HEK293 (cell line): ENCODE measurements at regions not wholly inside any gene's neighbourhood (a gene's known extent, or its start where the extent isn't known, plus 50 kb on each side); places are given as distances from the start of the nearest gene placed in this dataset.

ENCODE experiments used
- GLI2 ChIP-seq: fragments of 450-650 bp; formaldehyde crosslinking; IDR thresholded peaks from 2 replicates; pipeline ENCODE4; 2017; ENCODE audit warnings: missing biosample characterization, missing genetic modification characterization, low read depth, borderline replicate concordance
- KLF16 ChIP-seq: fragments of 450-650 bp; formaldehyde crosslinking; IDR thresholded peaks from 2 replicates; pipeline ENCODE4 v1.5.1; 2017; ENCODE audit warnings: missing biosample characterization, missing genetic modification characterization
- MZF1 ChIP-seq: fragments of 450-650 bp; formaldehyde crosslinking; IDR thresholded peaks from 2 replicates; pipeline ENCODE4 v1.5.1; 2017; ENCODE audit warnings: missing biosample characterization, missing genetic modification characterization, borderline replicate concordance
- TCF7L2 ChIP-seq: IDR thresholded peaks from 2 replicates; pipeline ENCODE4 v1.6.1; 2011; ENCODE audit warnings: low read depth, mild to moderate bottlenecking, inconsistent platforms, low read length, moderate library complexity, borderline replicate concordance
- ZNF175 ChIP-seq: fragments of 450-650 bp; formaldehyde crosslinking; IDR thresholded peaks from 2 replicates; pipeline ENCODE4 v1.5.1; 2016; ENCODE audit warnings: missing biosample characterization, missing genetic modification characterization
- ZNF292 ChIP-seq: fragments of 450-650 bp; formaldehyde crosslinking; IDR thresholded peaks from 2 replicates; pipeline ENCODE4 v1.5.1; 2016; ENCODE audit warnings: low read depth, missing biosample characterization, missing genetic modification characterization, borderline replicate concordance
- ZNF776 ChIP-seq: fragments of 450-650 bp; formaldehyde crosslinking; IDR thresholded peaks from 2 replicates; pipeline ENCODE4 v1.5.0; 2017; ENCODE audit warnings: missing biosample characterization, missing genetic modification characterization, borderline replicate concordance
- ZNF830 ChIP-seq: fragments of 450-650 bp; IDR thresholded peaks from 2 replicates; pipeline ENCODE4 v1.5.0; 2018; ENCODE audit warnings: missing biosample characterization, missing genetic modification characterization, low read depth, mild to moderate bottlenecking, moderate library complexity
- TF ChIP-seq, protein P1 (sequence below): fragments of 450-650 bp; formaldehyde crosslinking; IDR thresholded peaks from 2 replicates; pipeline ENCODE4 v1.5.1; 2016; ENCODE audit warnings: missing biosample characterization, missing genetic modification characterization
- TF ChIP-seq, protein P2 (sequence below): fragments of 450-650 bp; formaldehyde crosslinking; IDR thresholded peaks from 2 replicates; pipeline ENCODE4 v1.5.1; 2016; ENCODE audit warnings: missing biosample characterization, missing genetic modification characterization, low read depth
- TF ChIP-seq, protein P3 (sequence below): fragments of 450-650 bp; formaldehyde crosslinking; IDR thresholded peaks from 2 replicates; pipeline ENCODE4 v1.5.1; 2016; ENCODE audit warnings: missing biosample characterization, missing genetic modification characterization, low read depth
- TF ChIP-seq, protein P4 (sequence below): fragments of 450-650 bp; formaldehyde crosslinking; IDR thresholded peaks from 2 replicates; pipeline ENCODE4 v1.5.1; 2016; ENCODE audit warnings: missing biosample characterization, missing genetic modification characterization

GRCh38 chr2:184057910-184058309, 540.4 kb upstream of the ZNF804A start:
- TF ChIP-seq, protein P1, sequence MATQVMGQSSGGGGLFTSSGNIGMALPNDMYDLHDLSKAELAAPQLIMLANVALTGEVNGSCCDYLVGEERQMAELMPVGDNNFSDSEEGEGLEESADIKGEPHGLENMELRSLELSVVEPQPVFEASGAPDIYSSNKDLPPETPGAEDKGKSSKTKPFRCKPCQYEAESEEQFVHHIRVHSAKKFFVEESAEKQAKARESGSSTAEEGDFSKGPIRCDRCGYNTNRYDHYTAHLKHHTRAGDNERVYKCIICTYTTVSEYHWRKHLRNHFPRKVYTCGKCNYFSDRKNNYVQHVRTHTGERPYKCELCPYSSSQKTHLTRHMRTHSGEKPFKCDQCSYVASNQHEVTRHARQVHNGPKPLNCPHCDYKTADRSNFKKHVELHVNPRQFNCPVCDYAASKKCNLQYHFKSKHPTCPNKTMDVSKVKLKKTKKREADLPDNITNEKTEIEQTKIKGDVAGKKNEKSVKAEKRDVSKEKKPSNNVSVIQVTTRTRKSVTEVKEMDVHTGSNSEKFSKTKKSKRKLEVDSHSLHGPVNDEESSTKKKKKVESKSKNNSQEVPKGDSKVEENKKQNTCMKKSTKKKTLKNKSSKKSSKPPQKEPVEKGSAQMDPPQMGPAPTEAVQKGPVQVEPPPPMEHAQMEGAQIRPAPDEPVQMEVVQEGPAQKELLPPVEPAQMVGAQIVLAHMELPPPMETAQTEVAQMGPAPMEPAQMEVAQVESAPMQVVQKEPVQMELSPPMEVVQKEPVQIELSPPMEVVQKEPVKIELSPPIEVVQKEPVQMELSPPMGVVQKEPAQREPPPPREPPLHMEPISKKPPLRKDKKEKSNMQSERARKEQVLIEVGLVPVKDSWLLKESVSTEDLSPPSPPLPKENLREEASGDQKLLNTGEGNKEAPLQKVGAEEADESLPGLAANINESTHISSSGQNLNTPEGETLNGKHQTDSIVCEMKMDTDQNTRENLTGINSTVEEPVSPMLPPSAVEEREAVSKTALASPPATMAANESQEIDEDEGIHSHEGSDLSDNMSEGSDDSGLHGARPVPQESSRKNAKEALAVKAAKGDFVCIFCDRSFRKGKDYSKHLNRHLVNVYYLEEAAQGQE (tag by site-specific recombination): no peak
- TF ChIP-seq, protein P2, sequence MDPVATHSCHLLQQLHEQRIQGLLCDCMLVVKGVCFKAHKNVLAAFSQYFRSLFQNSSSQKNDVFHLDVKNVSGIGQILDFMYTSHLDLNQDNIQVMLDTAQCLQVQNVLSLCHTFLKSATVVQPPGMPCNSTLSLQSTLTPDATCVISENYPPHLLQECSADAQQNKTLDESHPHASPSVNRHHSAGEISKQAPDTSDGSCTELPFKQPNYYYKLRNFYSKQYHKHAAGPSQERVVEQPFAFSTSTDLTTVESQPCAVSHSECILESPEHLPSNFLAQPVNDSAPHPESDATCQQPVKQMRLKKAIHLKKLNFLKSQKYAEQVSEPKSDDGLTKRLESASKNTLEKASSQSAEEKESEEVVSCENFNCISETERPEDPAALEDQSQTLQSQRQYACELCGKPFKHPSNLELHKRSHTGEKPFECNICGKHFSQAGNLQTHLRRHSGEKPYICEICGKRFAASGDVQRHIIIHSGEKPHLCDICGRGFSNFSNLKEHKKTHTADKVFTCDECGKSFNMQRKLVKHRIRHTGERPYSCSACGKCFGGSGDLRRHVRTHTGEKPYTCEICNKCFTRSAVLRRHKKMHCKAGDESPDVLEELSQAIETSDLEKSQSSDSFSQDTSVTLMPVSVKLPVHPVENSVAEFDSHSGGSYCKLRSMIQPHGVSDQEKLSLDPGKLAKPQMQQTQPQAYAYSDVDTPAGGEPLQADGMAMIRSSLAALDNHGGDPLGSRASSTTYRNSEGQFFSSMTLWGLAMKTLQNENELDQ (tag by site-specific recombination): no peak
- TF ChIP-seq ZNF830 (tag by site-specific recombination) (no peak), GLI2 (tag by site-specific recombination) (no peak), KLF16 (tag by site-specific recombination) (no peak), ZNF292 (tag by site-specific recombination) (no peak), MZF1 (tag by site-specific recombination) (no peak), ZNF175 (tag by site-specific recombination) (no peak), TCF7L2 (no peak), ZNF776 (no peak)
- TF ChIP-seq, protein P3, sequence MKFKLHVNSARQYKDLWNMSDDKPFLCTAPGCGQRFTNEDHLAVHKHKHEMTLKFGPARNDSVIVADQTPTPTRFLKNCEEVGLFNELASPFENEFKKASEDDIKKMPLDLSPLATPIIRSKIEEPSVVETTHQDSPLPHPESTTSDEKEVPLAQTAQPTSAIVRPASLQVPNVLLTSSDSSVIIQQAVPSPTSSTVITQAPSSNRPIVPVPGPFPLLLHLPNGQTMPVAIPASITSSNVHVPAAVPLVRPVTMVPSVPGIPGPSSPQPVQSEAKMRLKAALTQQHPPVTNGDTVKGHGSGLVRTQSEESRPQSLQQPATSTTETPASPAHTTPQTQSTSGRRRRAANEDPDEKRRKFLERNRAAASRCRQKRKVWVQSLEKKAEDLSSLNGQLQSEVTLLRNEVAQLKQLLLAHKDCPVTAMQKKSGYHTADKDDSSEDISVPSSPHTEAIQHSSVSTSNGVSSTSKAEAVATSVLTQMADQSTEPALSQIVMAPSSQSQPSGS (tag by site-specific recombination): no peak
- TF ChIP-seq, protein P4, sequence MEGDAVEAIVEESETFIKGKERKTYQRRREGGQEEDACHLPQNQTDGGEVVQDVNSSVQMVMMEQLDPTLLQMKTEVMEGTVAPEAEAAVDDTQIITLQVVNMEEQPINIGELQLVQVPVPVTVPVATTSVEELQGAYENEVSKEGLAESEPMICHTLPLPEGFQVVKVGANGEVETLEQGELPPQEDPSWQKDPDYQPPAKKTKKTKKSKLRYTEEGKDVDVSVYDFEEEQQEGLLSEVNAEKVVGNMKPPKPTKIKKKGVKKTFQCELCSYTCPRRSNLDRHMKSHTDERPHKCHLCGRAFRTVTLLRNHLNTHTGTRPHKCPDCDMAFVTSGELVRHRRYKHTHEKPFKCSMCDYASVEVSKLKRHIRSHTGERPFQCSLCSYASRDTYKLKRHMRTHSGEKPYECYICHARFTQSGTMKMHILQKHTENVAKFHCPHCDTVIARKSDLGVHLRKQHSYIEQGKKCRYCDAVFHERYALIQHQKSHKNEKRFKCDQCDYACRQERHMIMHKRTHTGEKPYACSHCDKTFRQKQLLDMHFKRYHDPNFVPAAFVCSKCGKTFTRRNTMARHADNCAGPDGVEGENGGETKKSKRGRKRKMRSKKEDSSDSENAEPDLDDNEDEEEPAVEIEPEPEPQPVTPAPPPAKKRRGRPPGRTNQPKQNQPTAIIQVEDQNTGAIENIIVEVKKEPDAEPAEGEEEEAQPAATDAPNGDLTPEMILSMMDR: no peak
